ENCODE measurements at regions not wholly inside any gene's neighbourhood (a gene's known extent, or its start where the extent isn't known, plus 50 kb on each side); places are given as distances from the start of the nearest gene placed in this dataset.

- peak; percentile 25 for DNase-seq
Measured at GRCh38 chr12:111068290-111068689, 147.9 kb upstream of the MYL2 start.

GRCh38 chr12:111067498-111067897, 147.1 kb upstream of the MYL2 start:
- no peak for DNase-seq

GRCh38 chr12:111066744-111067437, 146.5 kb upstream of the MYL2 start:
- DNase-seq = no peak

GRCh38 chr12:111064982-111065381, 144.6 kb upstream of the MYL2 start:
- no peak for DNase-seq

- no peak for DNase-seq
Measured at GRCh38 chr12:111064154-111064553, 143.8 kb upstream of the MYL2 start.

GRCh38 chr12:111063295-111064026, 143.1 kb upstream of the MYL2 start:
- DNase-seq = no peak

- no peak for DNase-seq
Measured at GRCh38 chr12:111057701-111058425, 137.5 kb upstream of the MYL2 start.

GRCh38 chr12:111056618-111057521, 136.5 kb upstream of the MYL2 start:
- no peak for DNase-seq

GRCh38 chr12:111055181-111055880, 135.0 kb upstream of the MYL2 start:
- no peak for DNase-seq

- DNase-seq = no peak
Measured at GRCh38 chr12:111048991-111049390, 128.6 kb upstream of the MYL2 start.

GRCh38 chr12:111046896-111047295, 126.5 kb upstream of the MYL2 start:
- no peak for DNase-seq

- no peak for DNase-seq
Measured at GRCh38 chr12:111045941-111046340, 125.6 kb upstream of the MYL2 start.

- DNase-seq = no peak
Measured at GRCh38 chr12:111041091-111041490, 120.7 kb upstream of the MYL2 start.

- no peak for DNase-seq
Measured at GRCh38 chr12:111040690-111041089, 120.3 kb upstream of the MYL2 start.

- no peak for DNase-seq
Measured at GRCh38 chr12:111038941-111039340, 118.6 kb upstream of the MYL2 start.

- no peak for DNase-seq
Measured at GRCh38 chr12:111038077-111038476, 117.7 kb upstream of the MYL2 start.

GRCh38 chr12:111037047-111037446, 116.7 kb upstream of the MYL2 start:
- no peak for DNase-seq

- no peak for DNase-seq
Measured at GRCh38 chr12:111035578-111036301, 115.4 kb upstream of the MYL2 start.

GRCh38 chr12:111034886-111035577, 114.7 kb upstream of the MYL2 start:
- DNase-seq = peak; percentile 11

- peak; percentile 9 for DNase-seq
Measured at GRCh38 chr12:111034083-111034885, 113.9 kb upstream of the MYL2 start, which contains the start of gene CUX2. Gene CUX2, plus strand, starts transcription at chr12:111034165.

Measured in NCI-H1694 treated with DMSO at 0.1 percent for 48 hours (cell line).